Activated T-cell treated with anti-CD3 and anti-CD28 coated beads, Interleukin-2, amount 50 U/mL, for 24 hours (primary cell): ENCODE measurements at regions not wholly inside any gene's neighbourhood (a gene's known extent, or its start where the extent isn't known, plus 50 kb on each side); places are given as distances from the start of the nearest gene placed in this dataset.

ENCODE experiments used
- DNase-seq: peaks from one replicate; pipeline ENCODE4 v3.0.0-alpha.2; 2020
- H3K27ac Mint-ChIP-seq: 2 replicates; pipeline ENCODE4 v1.8.0; 2020; ENCODE audit warnings: mild to moderate bottlenecking, mixed read lengths
- H3K27me3 Mint-ChIP-seq: 2 replicates; pipeline ENCODE4 v1.8.0; 2020; ENCODE audit warnings: mixed read lengths
- H3K36me3 Mint-ChIP-seq: 2 replicates; pipeline ENCODE4 v1.8.0; 2020; ENCODE audit warnings: low read depth, mixed read lengths
- H3K4me1 Mint-ChIP-seq: 2 replicates; pipeline ENCODE4 v1.8.0; 2020; ENCODE audit warnings: low read depth, mixed read lengths
- H3K4me3 Mint-ChIP-seq: 2 replicates; pipeline ENCODE4 v1.8.0; 2020; ENCODE audit warnings: mild to moderate bottlenecking, moderate library complexity, mixed read lengths
- H3K9me3 Mint-ChIP-seq: 2 replicates; pipeline ENCODE4 v1.8.0; 2020; ENCODE audit warnings: mixed read lengths

DNA sequence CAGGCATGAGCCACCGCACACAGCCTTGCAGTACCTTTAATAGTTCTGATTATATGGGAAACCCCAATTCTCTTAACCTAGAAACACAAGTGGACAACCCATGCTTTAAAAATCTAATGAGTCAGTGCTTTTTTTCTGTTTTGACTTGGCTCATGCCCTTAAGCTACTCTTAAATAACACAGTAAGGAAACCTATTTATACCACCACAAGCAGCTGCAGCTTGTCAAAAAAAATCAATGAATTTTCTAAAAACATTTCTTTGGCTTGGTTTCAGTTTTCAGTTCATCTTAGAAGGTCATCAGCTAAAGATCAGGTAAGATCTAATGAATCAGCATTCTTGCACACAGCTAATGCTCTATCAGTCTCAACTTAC, 124.1 kb upstream of the DST start:
- Mint-ChIP-seq H3K36me3 (no peaks in the 10 kb centered on the region), H3K9me3 (no peaks in the 10 kb centered on the region), H3K4me3 (no peak overlapping the region), H3K4me1 (no peaks in the 10 kb centered on the region), H3K27ac (no peak overlapping the region), H3K27me3 (no peaks in the 10 kb centered on the region)
- no peak for DNase-seq

DNA sequence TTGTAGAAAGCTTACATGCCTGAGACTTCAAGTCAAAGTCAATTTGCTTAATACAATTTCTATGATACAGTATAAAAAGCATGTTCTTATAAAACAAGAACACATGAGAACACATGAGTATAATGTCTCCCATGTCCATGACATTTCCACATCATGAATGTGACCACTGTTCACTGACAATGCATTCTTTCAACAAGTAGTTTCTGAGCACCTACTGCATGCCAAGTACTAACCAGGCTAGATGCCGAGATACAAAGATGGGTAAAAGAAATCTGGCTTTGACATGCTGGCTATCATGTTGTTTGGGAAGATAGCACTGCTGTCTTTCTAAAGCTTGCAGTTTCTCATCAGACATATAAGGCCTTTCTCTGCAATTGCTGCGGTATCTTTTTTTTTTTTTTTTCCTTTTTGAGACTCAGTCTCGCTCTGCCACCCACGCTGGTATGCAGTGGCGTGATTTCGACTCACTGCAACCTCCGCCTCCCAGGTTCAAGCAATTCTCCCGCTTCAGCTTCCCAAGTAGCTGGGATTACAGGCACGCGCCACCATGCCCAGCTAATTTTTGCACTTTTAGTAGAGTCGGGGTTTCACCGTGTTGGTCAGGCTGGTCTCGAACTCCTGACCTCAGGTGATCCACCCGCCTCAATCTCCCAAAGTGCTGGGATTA, 123.6 kb upstream of the DST start:
- H3K4me1 Mint-ChIP-seq = no peaks in the 10 kb centered on the region
- H3K36me3 Mint-ChIP-seq = no peaks in the 10 kb centered on the region
- H3K27ac Mint-ChIP-seq = no peak overlapping the region
- H3K4me3 Mint-ChIP-seq = no peak overlapping the region
- no peak for DNase-seq
- no peaks in the 10 kb centered on the region for H3K27me3 Mint-ChIP-seq
- no peaks in the 10 kb centered on the region for H3K9me3 Mint-ChIP-seq

DNA sequence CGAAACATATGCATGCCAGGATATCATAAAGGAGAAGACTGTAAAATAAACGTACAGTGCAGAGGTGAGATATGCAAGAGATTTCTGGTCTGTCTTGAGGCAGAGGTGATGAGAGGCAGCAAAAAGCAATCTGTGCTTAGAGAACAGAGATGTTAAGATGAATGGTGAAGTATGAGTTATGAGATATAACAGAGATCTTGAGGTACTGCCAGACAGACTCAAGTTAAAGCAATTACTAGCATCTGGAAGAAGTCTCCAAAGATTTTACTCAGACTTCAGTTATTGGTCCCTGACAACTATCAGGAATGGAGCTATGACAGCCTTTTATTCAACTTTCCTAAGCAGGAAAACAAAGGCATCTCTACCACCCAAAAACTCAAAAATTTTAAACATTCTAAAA, 122.8 kb upstream of the DST start:
- Mint-ChIP-seq H3K4me3 (no peak overlapping the region), H3K9me3 (no peaks in the 10 kb centered on the region), H3K27ac (no peak overlapping the region), H3K27me3 (no peaks in the 10 kb centered on the region), H3K4me1 (no peaks in the 10 kb centered on the region), H3K36me3 (no peaks in the 10 kb centered on the region)
- no peak for DNase-seq

DNA sequence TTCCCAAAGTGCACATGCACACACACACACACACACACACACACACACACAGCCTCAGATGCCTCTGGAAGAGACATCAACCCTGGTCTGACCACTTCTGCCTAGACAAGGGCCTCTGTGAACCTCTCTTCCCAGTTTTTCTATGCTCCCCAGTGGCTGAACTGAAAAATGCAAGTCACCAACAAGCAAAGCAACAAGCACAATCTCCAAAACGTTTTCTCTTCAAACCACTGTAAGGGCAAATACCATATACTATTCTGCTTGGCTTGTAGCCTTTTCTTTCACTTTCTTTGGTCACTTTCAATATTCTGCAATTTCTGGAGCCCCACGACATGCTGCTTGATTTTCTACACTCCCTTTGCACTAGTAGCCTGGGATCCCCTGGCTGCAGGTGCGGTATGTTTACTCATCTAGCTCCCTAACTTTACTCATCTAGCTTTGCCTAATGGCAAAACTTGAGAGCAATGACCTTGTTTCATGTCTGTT, 121.4 kb upstream of the DST start:
- Mint-ChIP-seq H3K27me3 (no peaks in the 10 kb centered on the region), H3K4me1 (no peaks in the 10 kb centered on the region), H3K4me3 (no peak overlapping the region), H3K36me3 (no peaks in the 10 kb centered on the region), H3K27ac (no peak overlapping the region), H3K9me3 (no peaks in the 10 kb centered on the region)
- DNase-seq = no peak

DNA sequence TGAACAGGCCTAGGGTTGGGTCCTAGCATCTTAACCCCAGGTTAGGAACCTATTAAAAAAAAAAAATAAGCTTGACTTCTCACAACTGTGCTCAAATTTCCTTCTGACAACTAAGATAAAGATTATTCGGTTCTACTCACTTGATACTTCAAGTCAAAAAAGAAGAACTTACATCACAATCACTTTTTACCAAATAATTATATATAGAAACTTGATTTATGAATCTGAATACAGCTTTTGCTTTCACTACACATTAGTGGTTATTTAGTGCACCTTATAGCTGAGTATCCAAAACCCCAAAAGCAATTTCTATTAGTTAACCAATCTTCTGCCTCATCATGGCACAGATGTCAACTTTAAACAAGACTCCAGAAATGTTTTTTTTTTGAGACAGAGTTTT, 119.0 kb upstream of the DST start:
- H3K9me3 Mint-ChIP-seq = no peaks in the 10 kb centered on the region
- H3K4me1 Mint-ChIP-seq = no peaks in the 10 kb centered on the region
- H3K27ac Mint-ChIP-seq = no peak overlapping the region
- no peak for DNase-seq
- H3K4me3 Mint-ChIP-seq = no peak overlapping the region
- H3K36me3 Mint-ChIP-seq = no peaks in the 10 kb centered on the region
- H3K27me3 Mint-ChIP-seq = no peaks in the 10 kb centered on the region

DNA sequence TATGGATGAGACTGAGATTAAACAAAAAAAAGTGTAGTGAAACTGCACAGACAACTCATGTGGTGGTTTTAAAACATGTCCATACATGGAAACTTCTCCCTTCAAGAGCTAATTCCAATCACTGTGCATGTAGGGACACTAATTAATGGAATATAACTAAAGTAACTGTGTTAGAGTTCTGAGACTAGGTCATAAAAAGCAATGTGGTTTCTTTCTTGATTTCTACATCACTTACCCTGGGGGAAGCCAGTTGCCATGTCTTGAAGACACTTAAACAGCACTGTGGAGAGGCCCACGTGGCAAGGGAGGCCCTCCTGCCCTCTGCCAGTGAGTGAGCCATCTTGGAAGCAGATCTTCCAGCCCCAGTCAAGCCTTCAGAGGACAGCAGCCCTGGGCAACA, 118.2 kb upstream of the DST start:
- no peaks in the 10 kb centered on the region for H3K36me3 Mint-ChIP-seq
- H3K4me1 Mint-ChIP-seq = no peaks in the 10 kb centered on the region
- no peak for DNase-seq
- H3K27me3 Mint-ChIP-seq = peaks cover under 1% of the 10 kb centered on the region
- H3K27ac Mint-ChIP-seq = no peak overlapping the region
- no peaks in the 10 kb centered on the region for H3K9me3 Mint-ChIP-seq
- H3K4me3 Mint-ChIP-seq = no peak overlapping the region

DNA sequence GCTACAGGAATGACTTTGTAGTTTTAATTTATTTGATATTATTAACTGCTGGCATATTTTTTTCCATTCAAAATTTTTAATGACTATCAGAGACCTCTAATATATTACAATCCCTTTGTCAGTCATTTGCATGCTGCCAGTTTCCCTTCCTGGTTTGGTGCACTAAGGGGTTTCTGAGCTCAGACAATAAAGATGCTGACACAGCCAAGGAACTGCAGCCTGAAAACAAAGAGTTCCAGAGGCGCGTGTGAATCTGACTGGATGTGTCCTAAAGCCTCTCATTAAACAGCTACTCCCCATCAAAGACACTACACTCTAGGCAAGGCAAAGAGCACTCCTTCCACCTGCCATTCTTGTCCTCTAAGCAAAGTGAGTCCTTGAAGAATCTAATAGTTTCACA, 116.8 kb upstream of the DST start:
- H3K36me3 Mint-ChIP-seq = no peaks in the 10 kb centered on the region
- H3K27me3 Mint-ChIP-seq = peaks cover 3% of the 10 kb centered on the region
- no peak overlapping the region for H3K4me3 Mint-ChIP-seq
- H3K27ac Mint-ChIP-seq = no peak overlapping the region
- H3K4me1 Mint-ChIP-seq = no peaks in the 10 kb centered on the region
- H3K9me3 Mint-ChIP-seq = no peaks in the 10 kb centered on the region
- no peak for DNase-seq

DNA sequence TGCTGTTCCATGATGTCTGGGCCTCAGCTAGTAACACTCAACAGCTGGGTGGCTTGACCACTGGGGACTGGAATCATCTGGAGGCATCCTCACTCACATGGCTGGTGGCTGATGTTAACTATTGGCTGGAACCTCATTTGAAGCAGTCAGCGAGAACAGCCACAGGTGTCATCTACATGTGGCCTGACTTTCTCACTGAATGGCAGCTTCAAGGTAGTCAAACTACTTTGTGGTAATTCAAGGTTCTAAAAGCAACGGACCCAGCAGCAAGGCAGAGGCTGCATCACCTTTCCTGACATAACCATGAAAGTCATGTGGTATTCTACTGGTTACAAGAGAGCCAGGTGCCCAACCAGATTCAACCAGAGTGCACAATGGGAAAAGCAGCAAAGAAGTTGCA, 115.9 kb upstream of the DST start:
- no peak overlapping the region for H3K27ac Mint-ChIP-seq
- no peaks in the 10 kb centered on the region for H3K36me3 Mint-ChIP-seq
- no peaks in the 10 kb centered on the region for H3K4me1 Mint-ChIP-seq
- peaks cover 3% of the 10 kb centered on the region for H3K27me3 Mint-ChIP-seq
- no peaks in the 10 kb centered on the region for H3K9me3 Mint-ChIP-seq
- no peak overlapping the region for H3K4me3 Mint-ChIP-seq
- DNase-seq = no peak

DNA sequence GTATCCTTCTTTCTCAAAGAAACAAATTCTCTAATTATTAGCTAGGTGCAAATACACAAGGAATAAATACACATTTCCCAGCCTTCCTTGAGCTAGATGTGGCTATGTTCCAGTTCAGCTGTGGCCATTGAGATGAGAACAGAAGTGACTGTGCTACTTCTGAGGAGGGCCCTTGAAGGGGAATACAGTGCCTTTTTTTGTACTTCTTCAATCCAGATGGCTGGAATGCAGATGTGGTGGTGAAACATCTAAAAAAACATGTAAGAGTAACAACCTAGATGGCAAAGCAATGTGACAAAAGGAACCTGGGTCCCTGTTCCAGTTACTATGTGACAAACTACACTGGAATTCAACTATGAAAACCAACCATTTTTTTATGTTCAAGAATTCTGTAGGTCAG, 115.4 kb upstream of the DST start:
- Mint-ChIP-seq H3K36me3 (no peaks in the 10 kb centered on the region), H3K4me3 (no peak overlapping the region), H3K9me3 (no peaks in the 10 kb centered on the region), H3K4me1 (no peaks in the 10 kb centered on the region), H3K27me3 (peaks cover 5% of the 10 kb centered on the region), H3K27ac (no peak overlapping the region)
- no peak for DNase-seq

DNA sequence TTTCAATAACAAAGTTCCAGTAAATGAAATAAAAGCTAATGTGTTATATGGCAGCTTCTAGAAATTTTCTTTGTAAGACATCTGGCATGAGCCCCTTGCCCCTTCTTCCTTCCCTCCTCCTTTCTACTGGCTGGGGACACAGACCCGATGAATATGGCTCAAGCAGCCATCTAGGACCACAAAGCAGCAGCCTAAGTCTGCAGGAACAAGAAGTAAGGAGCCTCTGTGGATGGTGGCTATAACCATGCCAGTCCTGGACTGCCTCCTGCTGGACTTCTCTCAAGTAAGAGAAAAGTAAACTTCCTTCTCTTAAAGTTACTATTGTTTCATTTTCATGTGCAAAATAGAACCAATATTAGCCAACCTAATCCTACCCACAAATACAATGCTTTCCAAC, 114.9 kb upstream of the DST start:
- H3K27me3 Mint-ChIP-seq = peaks cover 8% of the 10 kb centered on the region
- H3K4me3 Mint-ChIP-seq = no peak overlapping the region
- no peak for DNase-seq
- H3K4me1 Mint-ChIP-seq = peaks cover 2% of the 10 kb centered on the region
- no peaks in the 10 kb centered on the region for H3K36me3 Mint-ChIP-seq
- H3K9me3 Mint-ChIP-seq = no peaks in the 10 kb centered on the region
- H3K27ac Mint-ChIP-seq = no peak overlapping the region

DNA sequence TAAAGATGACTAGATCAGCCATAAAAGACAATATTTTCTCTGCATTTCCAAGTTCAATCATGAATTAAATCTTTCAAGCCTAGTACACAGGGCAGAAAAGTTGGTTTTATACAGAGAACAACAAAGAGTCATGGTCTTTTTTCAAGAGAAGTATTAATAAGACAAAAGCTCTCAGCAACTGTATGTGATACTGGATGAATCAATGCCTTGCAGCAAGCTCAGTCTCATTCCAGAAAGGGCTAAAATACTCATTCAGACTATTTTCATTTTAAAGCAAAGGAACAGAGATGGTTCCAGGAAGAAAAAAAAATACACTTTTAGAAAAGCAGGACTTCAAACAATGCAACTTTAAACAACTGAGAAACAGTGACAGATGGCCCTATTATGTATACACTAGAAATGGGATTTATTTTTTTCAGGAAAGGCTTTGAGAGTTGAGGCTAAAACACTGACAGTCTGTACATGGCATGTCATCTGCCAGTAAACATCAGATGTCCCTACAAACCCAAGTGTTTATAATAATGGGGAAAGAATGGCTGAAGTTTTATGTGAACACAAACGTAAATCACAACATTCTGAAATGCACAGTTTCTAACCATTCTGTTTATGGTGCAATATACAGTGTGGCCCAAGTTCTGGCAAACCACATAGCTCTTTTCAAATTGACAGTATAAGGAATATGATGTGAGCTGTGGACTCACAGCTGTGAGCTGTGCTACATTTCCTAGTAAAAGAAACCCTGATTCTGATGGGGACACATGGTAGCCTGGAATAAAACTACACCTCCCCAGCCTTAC, 114.3 kb upstream of the DST start:
- Mint-ChIP-seq H3K36me3 (no peaks in the 10 kb centered on the region), H3K4me1 (peaks cover 2% of the 10 kb centered on the region), H3K9me3 (no peaks in the 10 kb centered on the region), H3K4me3 (no peak overlapping the region), H3K27me3 (peaks cover 8% of the 10 kb centered on the region), H3K27ac (no peak overlapping the region)
- DNase-seq = no peak

DNA sequence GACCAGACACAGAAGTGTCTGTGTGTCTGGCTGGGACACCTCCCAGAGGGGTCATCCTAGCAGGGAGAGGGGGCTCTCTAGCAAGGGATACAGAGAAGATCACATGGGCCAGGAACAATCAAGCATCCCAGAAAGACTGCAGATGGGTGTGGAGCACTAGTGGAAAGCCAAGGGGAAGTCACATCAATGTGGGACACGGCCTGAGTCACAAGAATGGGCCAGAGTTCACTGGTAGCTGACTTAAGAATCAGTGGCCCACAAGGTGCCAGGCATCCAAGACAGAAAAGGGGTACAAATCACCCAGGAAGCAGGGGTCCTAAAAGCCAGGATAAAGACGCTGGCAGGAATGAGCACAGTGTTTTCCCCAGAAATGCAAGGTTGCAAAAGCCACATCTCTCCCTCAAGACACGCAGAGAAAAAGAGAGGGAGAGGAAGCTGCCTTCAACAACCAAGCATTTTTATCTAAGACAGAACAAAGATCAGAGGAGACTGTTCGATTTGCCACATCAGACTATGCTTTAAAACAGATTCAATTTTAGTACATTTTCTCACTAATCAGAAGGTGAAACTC, 113.6 kb upstream of the DST start:
- H3K27me3 Mint-ChIP-seq = peaks cover 8% of the 10 kb centered on the region
- no peak overlapping the region for H3K27ac Mint-ChIP-seq
- no peak overlapping the region for H3K4me3 Mint-ChIP-seq
- no peak for DNase-seq
- H3K36me3 Mint-ChIP-seq = no peaks in the 10 kb centered on the region
- H3K4me1 Mint-ChIP-seq = peaks cover 2% of the 10 kb centered on the region
- no peaks in the 10 kb centered on the region for H3K9me3 Mint-ChIP-seq

DNA sequence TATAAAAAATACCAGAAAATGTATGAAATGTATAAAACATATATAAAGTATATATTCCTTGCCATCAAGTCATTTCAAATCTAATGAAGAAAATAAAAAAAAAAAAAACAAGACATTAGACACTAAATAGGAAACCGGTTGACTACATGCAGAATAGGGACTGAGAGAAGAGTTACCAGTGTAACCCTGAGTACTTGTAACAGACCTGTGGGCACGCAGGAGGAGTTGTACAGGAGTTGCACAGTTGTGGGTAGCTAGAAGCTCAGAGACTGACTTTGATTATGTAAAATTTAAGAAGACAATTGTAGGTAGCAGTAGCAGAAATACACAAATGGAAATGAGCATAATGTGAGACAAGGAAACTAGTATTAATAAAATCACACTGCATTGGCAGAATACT, 112.4 kb upstream of the DST start:
- Mint-ChIP-seq H3K27ac (no peak overlapping the region), H3K27me3 (peaks cover 8% of the 10 kb centered on the region), H3K9me3 (no peaks in the 10 kb centered on the region), H3K4me3 (no peak overlapping the region), H3K36me3 (no peaks in the 10 kb centered on the region), H3K4me1 (peaks cover 2% of the 10 kb centered on the region)
- DNase-seq = no peak

DNA sequence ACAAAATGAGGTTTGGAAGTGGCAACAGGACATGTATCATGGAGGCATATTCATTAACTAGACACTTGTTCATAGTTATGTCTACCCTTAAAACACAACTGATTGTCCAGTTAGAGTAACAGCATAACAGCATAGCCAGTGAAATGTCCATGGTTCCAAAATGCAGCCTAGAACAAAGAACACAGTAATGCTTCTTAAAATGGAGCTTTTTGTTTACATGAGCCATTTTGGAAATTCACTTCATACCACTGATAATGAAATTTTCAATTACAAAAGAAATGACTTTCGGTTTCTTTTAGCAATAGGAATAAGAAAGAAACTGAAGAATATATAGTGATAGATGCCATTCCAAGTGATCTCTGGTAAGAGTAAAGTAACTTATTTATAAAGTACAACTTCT, 111.1 kb upstream of the DST start:
- H3K27me3 Mint-ChIP-seq = peaks cover 8% of the 10 kb centered on the region
- H3K27ac Mint-ChIP-seq = no peak overlapping the region
- no peak for DNase-seq
- no peak overlapping the region for H3K4me3 Mint-ChIP-seq
- H3K36me3 Mint-ChIP-seq = no peaks in the 10 kb centered on the region
- H3K4me1 Mint-ChIP-seq = peaks cover 10% of the 10 kb centered on the region
- H3K9me3 Mint-ChIP-seq = no peaks in the 10 kb centered on the region

DNA sequence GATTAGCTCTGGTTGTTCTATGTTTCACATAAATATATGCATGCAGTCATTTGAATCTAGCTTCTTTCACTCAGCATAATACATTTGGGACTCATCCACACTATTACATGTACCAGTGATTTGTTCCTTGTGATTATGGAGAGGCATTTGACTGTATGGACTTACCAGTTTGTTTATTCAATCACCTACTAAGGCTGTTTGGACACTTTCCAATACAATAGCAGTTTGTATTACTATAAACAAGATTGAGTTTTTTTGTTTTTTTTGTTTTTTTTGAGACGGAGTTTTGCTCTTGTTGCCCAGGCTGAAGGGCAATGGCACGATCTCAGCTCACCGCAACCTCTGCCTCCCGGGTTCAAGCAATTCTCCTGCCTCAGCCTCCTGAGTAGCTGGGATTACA, 109.8 kb upstream of the DST start:
- DNase-seq = no peak
- H3K4me1 Mint-ChIP-seq = peaks cover 10% of the 10 kb centered on the region
- peaks cover 8% of the 10 kb centered on the region for H3K27me3 Mint-ChIP-seq
- H3K9me3 Mint-ChIP-seq = no peaks in the 10 kb centered on the region
- H3K4me3 Mint-ChIP-seq = no peak overlapping the region
- no peak overlapping the region for H3K27ac Mint-ChIP-seq
- no peaks in the 10 kb centered on the region for H3K36me3 Mint-ChIP-seq
